HL-60 (cell line): ENCODE measurements at regions not wholly inside any gene's neighbourhood (a gene's known extent, or its start where the extent isn't known, plus 50 kb on each side); places are given as distances from the start of the nearest gene placed in this dataset.

Source experiments
- CTCF ChIP-seq: IDR thresholded peaks from one replicate; pipeline ENCODE4 v1.5.1; 2011; ENCODE audit warnings: low read length, control low read depth, inconsistent platforms; ENCODE audit not compliant: insufficient read depth
- GABPA ChIP-seq: IDR thresholded peaks from 2 replicates; pipeline ENCODE4 v1.6.1; 2012; ENCODE audit warnings: low read depth
- POLR2AphosphoS5 ChIP-seq: IDR thresholded peaks from 2 replicates; pipeline ENCODE4 v1.6.1; 2012; ENCODE audit warnings: low read depth

GRCh38 chr9:89775641-89776040 is 170.8 kb downstream of the GADD45G start:
- TF ChIP-seq CTCF (no peak), POLR2AphosphoS5 (no peak), GABPA (no peak)
